HG03442 (cell line): ENCODE measurements at regions not wholly inside any gene's neighbourhood (a gene's known extent, or its start where the extent isn't known, plus 50 kb on each side); places are given as distances from the start of the nearest gene placed in this dataset.
"Not testable (repeated sequence)": the region's sequence is repeated elsewhere in the genome, so short reads cannot be mapped to it uniquely, and the experiment has no call there.

Source experiments
- ATAC-seq: cut with Tn5 transposase; IDR thresholded peaks from one replicate; pipeline ENCODE4 v1.9.1; 2021; ENCODE audit warnings: mild to moderate bottlenecking, moderate library complexity; ENCODE audit not compliant: unreplicated experiment

DNA sequence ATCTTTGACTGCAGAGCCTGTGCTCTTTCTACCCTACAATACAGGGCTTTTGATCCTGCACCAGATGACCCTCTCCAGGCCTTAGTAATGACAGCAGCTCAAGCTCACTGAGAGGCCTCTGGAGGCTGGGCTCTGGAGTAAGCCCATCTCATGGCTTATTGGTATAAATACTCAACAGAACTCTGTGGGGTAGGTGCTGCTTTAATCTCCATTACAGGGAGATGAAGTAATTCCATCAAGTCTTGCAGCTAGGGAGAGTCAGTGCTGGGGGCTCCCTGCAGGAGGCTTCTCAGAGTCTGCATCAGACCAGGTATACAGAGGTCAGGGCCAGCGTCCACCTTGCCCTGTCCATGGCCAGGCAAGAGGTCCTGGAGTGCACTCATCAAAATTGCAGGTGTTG lies 89.2 kb upstream of the SLC6A11 start:
- no peak for ATAC-seq

DNA sequence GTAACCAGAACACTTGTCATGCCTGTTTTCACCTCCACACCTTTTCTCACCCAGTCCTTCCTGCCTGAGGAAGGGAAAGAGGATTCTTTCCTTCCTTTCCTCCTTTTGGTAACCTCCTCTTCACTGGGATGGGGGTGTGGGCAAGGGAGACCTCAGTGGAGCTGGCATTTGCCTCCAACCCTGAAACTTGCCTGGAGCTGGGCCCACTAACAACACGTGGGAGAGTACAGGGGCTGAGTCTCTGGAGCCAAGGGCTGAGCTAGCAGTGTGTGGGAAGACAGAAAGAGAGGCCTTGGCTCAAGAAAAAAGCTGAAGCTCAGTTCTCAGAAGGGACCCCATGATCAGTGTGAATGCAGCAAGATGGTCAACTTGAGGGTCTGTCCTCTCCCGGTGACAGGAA lies 86.6 kb upstream of the SLC6A11 start:
- no peak for ATAC-seq

GRCh38 chr3:10732292-10732691 lies 83.7 kb upstream of the SLC6A11 start:
- ATAC-seq, result no peak

DNA sequence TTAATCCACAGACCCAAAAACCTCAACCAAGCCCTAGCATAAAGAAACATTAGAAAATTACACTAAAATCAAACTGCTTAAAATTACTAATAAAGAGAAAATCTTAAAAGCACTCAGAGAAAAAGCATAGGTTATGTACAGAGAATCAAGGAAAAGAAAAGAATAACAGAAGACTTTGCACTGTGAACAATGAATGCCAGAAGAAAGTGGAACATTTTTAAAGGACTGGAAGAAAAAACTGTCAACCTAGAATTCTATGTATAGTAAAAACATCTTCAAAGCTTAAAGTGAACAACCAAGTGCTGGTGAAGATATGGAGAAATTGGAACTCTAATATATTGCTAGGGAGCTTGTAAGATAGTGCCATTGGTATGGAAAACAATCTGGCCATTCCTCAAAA lies 82.7 kb upstream of the SLC6A11 start:
- ATAC-seq, result no peak

DNA sequence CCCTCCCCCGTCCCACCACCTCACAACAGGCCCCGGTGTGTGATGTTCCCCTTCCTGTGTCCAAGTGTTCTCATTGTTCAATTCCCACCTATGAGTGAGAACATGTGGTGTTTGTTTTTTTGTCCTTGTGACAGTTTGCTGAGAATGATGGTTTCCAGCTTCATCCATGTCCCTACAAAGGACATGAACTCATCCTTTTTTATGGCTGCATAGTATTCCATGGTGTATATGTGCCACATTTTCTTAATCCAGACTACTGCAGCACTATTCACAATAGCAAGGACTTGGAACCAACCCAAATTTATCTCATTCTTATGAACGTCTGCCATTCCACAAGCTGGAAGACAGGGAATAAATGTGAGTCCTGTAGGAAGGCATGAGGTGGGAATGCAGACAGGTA lies 79.6 kb upstream of the SLC6A11 start:
- ATAC-seq, result not testable (repeated sequence)

DNA sequence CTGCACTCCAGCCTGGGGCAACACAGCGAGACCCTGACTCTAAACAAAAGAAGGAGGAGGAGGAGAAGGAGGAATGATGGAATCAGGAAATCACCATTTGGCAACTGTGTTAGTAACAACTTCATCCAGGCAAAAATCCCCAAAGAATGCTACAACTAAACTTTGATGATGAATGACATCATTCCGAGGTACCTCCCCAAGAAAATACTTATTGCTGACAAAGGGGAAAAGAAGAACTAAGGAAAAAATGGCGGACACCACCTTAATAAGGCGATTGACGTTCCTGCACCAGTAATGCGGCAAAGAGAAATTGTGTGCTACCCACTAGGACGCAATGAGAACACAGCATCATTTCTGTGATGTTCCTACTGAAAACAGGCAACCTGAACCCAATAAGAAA lies 78.2 kb upstream of the SLC6A11 start:
- ATAC-seq, result no peak

- no peak for ATAC-seq
These were observed 77.2 kb upstream of the SLC6A11 start for GRCh38 chr3:10738688-10739372.

GRCh38 chr3:10740954-10741353 lies 75.1 kb upstream of the SLC6A11 start:
- ATAC-seq, result no peak

- no peak for ATAC-seq
These were observed 73.9 kb upstream of the SLC6A11 start for GRCh38 chr3:10741891-10742671.

GRCh38 chr3:10743366-10744097 lies 72.5 kb upstream of the SLC6A11 start:
- ATAC-seq, result no peak

GRCh38 chr3:10744098-10744465 lies 71.9 kb upstream of the SLC6A11 start:
- ATAC-seq, result no peak

DNA sequence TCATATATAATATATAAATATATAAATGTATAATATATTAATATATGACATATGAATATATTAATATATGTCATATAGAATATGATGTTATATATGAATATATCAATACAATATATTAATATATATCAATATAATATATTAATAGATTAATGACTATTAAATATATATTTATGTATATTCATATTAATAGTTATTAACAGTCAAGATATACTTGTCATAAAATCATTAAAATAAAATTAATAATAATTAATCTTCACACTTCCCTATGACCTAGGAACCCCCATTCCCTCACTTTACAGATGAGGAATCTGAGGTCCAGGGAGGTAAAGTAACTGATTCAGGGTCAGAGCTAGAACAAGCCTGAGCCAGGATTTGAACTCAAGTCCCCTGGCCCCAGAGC lies 70.6 kb upstream of the SLC6A11 start:
- ATAC-seq, result no peak

- no peak for ATAC-seq
These were observed 70.0 kb upstream of the SLC6A11 start for GRCh38 chr3:10746001-10746400.

GRCh38 chr3:10746684-10747083 lies 69.3 kb upstream of the SLC6A11 start:
- ATAC-seq, result no peak

DNA sequence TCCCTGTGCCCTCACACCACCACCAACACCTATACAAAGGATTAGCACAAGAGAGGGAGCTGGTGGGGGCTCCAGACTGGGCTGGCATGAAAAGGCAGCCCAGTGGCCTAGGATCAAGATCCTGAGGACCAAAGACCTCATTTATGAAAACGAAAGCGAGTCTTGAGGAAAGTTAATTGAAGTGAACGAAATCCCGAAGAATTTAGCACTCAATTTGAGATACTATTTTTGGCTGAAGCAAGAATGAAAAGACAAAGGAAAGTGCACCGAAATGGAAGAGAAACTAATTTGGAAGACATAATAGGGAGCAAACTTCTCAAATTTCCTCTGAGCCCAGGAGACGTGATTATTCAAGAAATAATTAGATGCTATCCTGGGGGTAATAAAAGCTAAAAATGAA lies 68.7 kb upstream of the SLC6A11 start:
- no peak for ATAC-seq

DNA sequence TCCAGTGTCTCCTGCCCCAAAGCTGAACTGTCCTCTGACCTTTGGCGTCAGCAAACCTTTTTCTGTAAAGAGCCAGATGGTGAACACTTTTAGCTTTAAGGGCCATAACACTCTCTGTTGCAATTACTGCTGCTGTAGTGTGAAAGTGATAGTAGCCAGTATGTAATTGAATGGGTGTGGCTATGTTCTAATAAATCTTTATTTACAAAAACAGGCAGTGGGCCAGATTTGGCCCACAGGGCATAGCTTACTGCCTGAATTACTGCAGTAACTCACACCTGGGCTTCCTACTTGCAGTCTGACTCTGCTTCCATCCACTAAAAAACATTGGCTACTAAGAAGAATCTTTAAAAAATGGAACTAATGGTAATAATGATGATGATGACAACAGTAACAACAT lies 68.0 kb upstream of the SLC6A11 start:
- no peak for ATAC-seq

DNA sequence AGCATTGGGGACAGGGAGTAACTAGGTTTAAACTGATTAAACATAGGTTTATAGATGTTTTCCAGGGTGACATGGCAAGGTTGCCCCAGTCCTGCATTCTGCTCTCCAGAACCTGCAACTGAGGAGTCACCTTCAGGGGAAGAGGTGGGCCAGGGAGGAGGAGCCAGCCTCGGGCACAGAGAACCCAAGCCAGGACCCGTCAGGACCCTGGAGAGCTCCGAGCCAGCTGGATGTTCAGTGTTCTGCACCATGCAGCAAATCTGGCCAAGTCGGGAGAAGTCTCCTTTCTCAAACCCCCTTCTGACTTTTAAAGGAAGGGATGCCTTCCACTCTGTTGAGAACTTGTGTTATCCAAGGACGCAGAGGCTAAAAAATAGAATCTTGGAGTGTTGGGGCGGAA lies 62.1 kb upstream of the SLC6A11 start:
- no peak for ATAC-seq

- no peak for ATAC-seq
These were observed 59.5 kb upstream of the SLC6A11 start for GRCh38 chr3:10756546-10756945.

GRCh38 chr3:10757021-10757820 lies 58.8 kb upstream of the SLC6A11 start:
- ATAC-seq, result no peak

- no peak for ATAC-seq
These were observed 58.3 kb upstream of the SLC6A11 start for GRCh38 chr3:10757821-10758130.

DNA sequence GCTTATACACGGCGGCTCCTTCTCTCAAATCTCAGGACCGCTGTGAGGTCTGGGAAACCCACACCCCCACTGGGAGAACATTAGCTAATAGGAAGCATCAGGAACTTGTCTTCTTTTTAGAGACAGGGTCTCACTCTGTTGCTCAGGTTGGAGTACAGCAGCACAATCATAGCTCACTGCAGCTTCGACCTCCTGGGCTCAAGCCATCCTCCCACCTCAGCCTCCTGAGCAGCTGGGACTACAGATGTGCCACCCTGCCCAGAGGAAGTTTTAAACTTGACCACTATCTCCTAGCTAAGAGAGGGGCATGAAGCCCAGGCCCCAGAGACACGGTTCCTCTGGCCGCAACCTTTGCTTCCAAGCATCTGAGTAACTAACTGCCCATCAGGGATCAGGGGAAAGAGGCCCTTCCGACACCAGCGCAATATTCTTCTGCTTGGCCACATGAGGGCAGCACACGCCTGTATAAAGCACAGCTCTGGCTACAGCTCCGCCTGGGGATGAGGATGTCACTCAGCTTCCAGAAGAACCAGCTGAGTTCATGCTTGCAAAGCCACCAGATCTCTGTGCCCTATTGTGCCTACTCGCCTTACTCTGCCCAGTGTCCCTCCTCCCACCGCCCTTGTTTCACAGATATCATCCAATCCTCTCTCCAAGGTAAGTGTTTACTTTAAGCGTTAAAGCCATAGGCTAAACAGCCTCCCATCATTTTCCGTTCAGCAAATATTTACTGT lies 57.6 kb upstream of the SLC6A11 start:
- ATAC-seq, result peak; percentile 65
